ENCODE measurements at regions not wholly inside any gene's neighbourhood (a gene's known extent, or its start where the extent isn't known, plus 50 kb on each side); places are given as distances from the start of the nearest gene placed in this dataset.

DNA sequence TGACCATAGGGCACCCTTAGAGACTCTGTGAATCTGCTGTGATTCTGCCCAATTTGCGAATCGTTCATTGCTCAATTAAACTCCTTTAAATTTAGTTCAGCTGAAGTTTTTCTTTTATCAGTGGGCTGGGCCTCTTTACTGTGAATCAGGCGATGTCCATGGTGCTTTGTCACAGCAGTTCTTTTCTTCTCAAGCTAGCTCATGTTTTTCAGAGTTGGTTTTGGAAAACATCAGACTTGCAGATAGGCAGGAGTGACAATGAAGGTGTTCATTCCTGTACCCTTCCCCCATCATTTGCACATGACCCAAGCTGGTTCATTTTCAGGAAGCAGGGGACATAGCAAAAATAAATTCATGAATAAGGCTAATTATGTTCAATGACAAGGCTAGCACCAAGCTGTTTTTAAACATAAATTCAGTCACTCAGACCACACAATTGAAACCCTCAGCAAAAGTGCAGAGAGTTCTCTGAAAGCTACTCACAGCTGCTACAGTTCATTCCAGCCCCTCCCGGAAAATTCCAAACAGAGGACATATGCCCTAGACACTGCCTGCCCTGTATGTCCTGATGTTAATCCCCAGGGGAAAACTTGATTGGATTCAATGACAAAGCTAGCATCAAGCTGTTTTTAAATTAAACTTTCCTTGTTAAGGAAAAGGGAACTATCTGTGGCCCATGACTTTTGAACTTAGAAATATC, 383.3 kb downstream of the C12orf75 start:
- ChIA-PET POLR2A (no interaction called here), CTCF (ENCODE audit: low intra/inter-chr PET ratio, low total read pairs) (no interaction called here)
- H3K36me3 ChIP-seq (replicated peaks in 1 of 2; ENCODE audit: control insufficient read depth in 1 of 2, insufficient read depth in 2 of 2, low read length in 2 of 2), result no peaks in the 10 kb centered on the region
- H3K9ac ChIP-seq (ENCODE audit: insufficient read depth, low read depth, low read length), result no peak overlapping the region
- TF ChIP-seq ZNF570 (CRISPR knock-in tag; IDR thresholded peaks at IDR 0.05; ENCODE audit: borderline replicate concordance) (no peak), NFKB2 (CRISPR knock-in tag; IDR thresholded peaks at IDR 0.05; ENCODE audit: borderline replicate concordance) (no peak), ZNF335 (CRISPR knock-in tag; IDR thresholded peaks at IDR 0.05) (no peak), TARDBP (CRISPR knock-in tag; IDR thresholded peaks at IDR 0.05) (no peak), ZNF552 (CRISPR knock-in tag; IDR thresholded peaks at IDR 0.05; ENCODE audit: borderline replicate concordance) (no peak), ZNF557 (CRISPR knock-in tag; IDR thresholded peaks at IDR 0.05) (no peak), ZNF768 (CRISPR knock-in tag; IDR thresholded peaks at IDR 0.05) (no peak), ZNF30 (CRISPR knock-in tag; IDR thresholded peaks at IDR 0.05) (no peak), GATA4 (IDR thresholded peaks at IDR 0.05; ENCODE audit: borderline replicate concordance, low read depth) (no peak), ZNF256 (CRISPR knock-in tag; conservative IDR thresholded peaks at IDR 0.05) (no peak), ETV6 (CRISPR knock-in tag; conservative IDR thresholded peaks at IDR 0.05) (no peak), CBX5 (CRISPR knock-in tag; IDR thresholded peaks at IDR 0.05; ENCODE audit: borderline replicate concordance) (no peak), TMF1 (CRISPR knock-in tag; IDR thresholded peaks at IDR 0.05; ENCODE audit: low read depth) (no peak)
- TF ChIP-seq, protein P1, sequence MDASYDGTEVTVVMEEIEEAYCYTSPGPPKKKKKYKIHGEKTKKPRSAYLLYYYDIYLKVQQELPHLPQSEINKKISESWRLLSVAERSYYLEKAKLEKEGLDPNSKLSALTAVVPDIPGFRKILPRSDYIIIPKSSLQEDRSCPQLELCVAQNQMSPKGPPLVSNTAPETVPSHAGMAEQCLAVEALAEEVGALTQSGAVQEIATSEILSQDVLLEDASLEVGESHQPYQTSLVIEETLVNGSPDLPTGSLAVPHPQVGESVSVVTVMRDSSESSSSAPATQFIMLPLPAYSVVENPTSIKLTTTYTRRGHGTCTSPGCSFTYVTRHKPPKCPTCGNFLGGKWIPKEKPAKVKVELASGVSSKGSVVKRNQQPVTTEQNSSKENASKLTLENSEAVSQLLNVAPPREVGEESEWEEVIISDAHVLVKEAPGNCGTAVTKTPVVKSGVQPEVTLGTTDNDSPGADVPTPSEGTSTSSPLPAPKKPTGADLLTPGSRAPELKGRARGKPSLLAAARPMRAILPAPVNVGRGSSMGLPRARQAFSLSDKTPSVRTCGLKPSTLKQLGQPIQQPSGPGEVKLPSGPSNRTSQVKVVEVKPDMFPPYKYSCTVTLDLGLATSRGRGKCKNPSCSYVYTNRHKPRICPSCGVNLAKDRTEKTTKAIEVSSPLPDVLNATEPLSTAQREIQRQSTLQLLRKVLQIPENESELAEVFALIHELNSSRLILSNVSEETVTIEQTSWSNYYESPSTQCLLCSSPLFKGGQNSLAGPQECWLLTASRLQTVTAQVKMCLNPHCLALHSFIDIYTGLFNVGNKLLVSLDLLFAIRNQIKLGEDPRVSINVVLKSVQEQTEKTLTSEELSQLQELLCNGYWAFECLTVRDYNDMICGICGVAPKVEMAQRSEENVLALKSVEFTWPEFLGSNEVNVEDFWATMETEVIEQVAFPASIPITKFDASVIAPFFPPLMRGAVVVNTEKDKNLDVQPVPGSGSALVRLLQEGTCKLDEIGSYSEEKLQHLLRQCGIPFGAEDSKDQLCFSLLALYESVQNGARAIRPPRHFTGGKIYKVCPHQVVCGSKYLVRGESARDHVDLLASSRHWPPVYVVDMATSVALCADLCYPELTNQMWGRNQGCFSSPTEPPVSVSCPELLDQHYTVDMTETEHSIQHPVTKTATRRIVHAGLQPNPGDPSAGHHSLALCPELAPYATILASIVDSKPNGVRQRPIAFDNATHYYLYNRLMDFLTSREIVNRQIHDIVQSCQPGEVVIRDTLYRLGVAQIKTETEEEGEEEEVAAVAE (CRISPR knock-in tag; IDR thresholded peaks at IDR 0.05; ENCODE audit: borderline replicate concordance), result no peak
- TF ChIP-seq, protein P2, sequence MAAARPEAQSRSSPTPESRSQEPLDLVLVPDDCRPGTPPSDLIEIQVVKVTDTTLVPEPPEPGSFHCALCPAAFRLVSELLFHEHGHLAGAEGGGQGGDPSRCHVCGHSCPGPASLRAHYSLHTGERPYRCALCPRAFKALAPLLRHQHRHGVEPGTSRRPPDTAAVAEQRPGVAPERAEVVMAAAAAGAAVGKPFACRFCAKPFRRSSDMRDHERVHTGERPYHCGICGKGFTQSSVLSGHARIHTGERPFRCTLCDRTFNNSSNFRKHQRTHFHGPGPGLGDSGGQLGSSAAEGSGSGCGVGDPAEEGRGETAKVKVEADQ (CRISPR knock-in tag; IDR thresholded peaks at IDR 0.05; ENCODE audit: borderline replicate concordance), result no peak
- H3K27ac ChIP-seq (ENCODE audit: extremely low read length, insufficient read depth, low read length), result no peak overlapping the region
- H3K79me2 ChIP-seq (ENCODE audit: insufficient read depth, low read length), result no peaks in the 10 kb centered on the region
- H3K4me1 ChIP-seq (ENCODE audit: insufficient read depth, low read length), result no peaks in the 10 kb centered on the region
- H2AFZ ChIP-seq (ENCODE audit: low read length), result no peak overlapping the region
- H4K20me1 ChIP-seq (ENCODE audit: insufficient read depth, low read length), result no peaks in the 10 kb centered on the region
- H3K4me2 ChIP-seq (ENCODE audit: low read depth, low read length), result no peak overlapping the region
- H3K27me3 ChIP-seq (ENCODE audit: control insufficient read depth in 1 of 2, insufficient read depth in 2 of 2, low read length in 2 of 2), result no peaks in the 10 kb centered on the region
- DNase-seq (ENCODE audit: low spot score) (no peak), ATAC-seq (no peak), FAIRE-seq (no peak)
- 40% methylated on average over 4 of the region's 4 CpGs for WGBS (ENCODE audit: low lambda C conversion rate)
- H3K9me3 ChIP-seq (ENCODE audit: low read length), result no peaks in the 10 kb centered on the region
- intact Hi-C loops (cut with micrococcal nuclease; ENCODE audit: unreplicated experiment) (no loop called here), in situ Hi-C loops (cut with HindIII; ENCODE audit: extremely low pct_ligation_motif_present, low pct_unique_long_range_greater_than_20kb) (no loop called here)
- no peak overlapping the region for H3K4me3 ChIP-seq (replicated peaks in 1 of 3; ENCODE audit: insufficient read depth in 1 of 3, low read depth in 2 of 3, low read length in 3 of 3)
- BruUV-seq (replicated peaks), result no TSS peak
